ENCODE measurements at regions not wholly inside any gene's neighbourhood (a gene's known extent, or its start where the extent isn't known, plus 50 kb on each side); places are given as distances from the start of the nearest gene placed in this dataset.

DNA sequence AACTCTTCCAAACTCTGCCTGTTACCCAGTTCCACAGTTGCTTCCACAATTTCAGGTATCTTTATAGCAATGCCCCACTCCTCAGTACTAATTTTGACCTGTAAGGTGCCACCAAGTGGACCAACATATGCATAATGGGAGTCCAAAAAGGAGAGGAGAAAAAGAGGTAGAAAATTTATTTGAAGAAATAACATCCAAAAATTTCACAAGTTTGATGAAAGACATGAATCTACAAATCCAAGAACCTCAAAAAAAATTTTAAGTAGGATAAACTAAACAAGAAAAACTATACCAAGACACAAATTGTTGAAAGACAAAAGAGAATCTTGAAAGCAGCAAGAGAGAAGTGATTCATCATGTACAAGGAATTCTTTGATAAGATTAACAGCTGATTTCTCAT, 79.8 kb downstream of the BARX1 start:
- H3K4me1 ChIP-seq (ENCODE audit: control insufficient read depth in 1 of 2, low read depth in 2 of 2): no peaks in the 10 kb centered on the region
- H3K36me3 ChIP-seq: no peaks in the 10 kb centered on the region
- H3K27ac ChIP-seq: no peak overlapping the region
- H3K27me3 ChIP-seq (replicated peaks; ENCODE audit: insufficient read depth): no peaks in the 10 kb centered on the region
- no peak for TF ChIP-seq CTCF (IDR thresholded peaks at IDR 0.05)
- H3K9me3 ChIP-seq: peaks cover 20% of the 10 kb centered on the region
- ATAC-seq (ENCODE audit: insufficient number of reproducible peaks, low FRiP score, low read depth): no peak
- H3K4me3 ChIP-seq: no peak overlapping the region
- DNase-seq (ENCODE audit: low spot score): no peak

DNA sequence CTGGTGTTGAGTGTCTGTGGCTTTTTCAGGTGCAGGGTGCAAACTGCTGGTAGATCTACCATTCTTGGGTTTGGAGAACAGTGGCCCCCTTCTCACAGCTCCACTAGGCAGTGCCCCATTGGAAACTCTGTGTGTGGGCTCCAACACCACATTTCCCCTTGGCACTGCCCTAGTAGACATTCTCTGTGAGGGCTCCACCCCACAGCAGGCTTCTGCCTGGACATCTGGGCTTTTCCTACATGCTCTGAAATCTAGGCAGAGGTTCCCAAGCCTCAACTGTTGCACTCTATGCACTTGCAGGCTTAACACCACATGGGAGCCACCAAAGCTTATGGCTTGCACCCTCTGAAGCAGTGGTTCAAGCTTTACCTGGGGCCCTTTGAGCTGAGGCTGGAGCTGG, 80.9 kb downstream of the BARX1 start:
- DNase-seq (ENCODE audit: low spot score) (no peak), ATAC-seq (ENCODE audit: insufficient number of reproducible peaks, low FRiP score, low read depth) (no peak)
- no peaks in the 10 kb centered on the region for H3K4me1 ChIP-seq (ENCODE audit: control insufficient read depth in 1 of 2, low read depth in 2 of 2)
- H3K27me3 ChIP-seq (replicated peaks; ENCODE audit: insufficient read depth): no peaks in the 10 kb centered on the region
- H3K9me3 ChIP-seq: peaks cover 20% of the 10 kb centered on the region
- no peak overlapping the region for H3K4me3 ChIP-seq
- TF ChIP-seq CTCF (IDR thresholded peaks at IDR 0.05): no peak
- H3K36me3 ChIP-seq: no peaks in the 10 kb centered on the region
- no peak overlapping the region for H3K27ac ChIP-seq

DNA sequence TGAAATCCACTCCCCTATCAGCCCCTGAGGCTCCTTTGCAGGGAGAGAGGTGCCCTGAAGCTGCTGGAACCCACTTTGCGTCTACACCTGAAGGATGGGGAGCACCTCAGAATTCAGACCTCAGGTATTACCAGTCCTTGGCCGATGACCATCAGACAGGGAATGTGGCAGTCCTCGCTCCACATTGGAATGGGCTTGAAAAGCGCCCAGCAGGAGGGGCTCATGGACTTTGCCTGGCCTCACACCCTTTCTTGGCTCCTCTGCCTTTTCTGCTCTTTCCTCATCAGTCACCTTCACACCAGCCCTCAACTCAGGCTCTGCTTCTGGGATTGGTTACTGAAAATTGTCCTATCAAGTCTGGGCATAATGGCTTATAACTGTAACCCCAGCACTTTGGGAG, 83.9 kb downstream of the BARX1 start:
- ATAC-seq (ENCODE audit: insufficient number of reproducible peaks, low FRiP score, low read depth): no peak
- no peak for DNase-seq (ENCODE audit: low spot score)
- H3K9me3 ChIP-seq: peaks cover 20% of the 10 kb centered on the region

GRCh38 chr9:93869863-93870262, 85.3 kb downstream of the BARX1 start:
- ATAC-seq (ENCODE audit: insufficient number of reproducible peaks, low FRiP score, low read depth): no peak
- DNase-seq (ENCODE audit: low spot score): no peak

More for the DNA sequence above, 83.9 kb downstream of the BARX1 start:
- Histone ChIP-seq H3K4me1 (ENCODE audit: control insufficient read depth in 1 of 2, low read depth in 2 of 2) (no peaks in the 10 kb centered on the region), H3K36me3 (no peaks in the 10 kb centered on the region), H3K27ac (no peak overlapping the region), H3K27me3 (replicated peaks; ENCODE audit: insufficient read depth) (no peaks in the 10 kb centered on the region), H3K4me3 (no peak overlapping the region)
- TF ChIP-seq CTCF (IDR thresholded peaks at IDR 0.05): no peak

GRCh38 chr9:93869088-93869487, 86.1 kb downstream of the BARX1 start:
- Histone ChIP-seq H3K9me3 (peaks cover 3% of the 10 kb centered on the region), H3K27ac (no peak overlapping the region), H3K4me1 (ENCODE audit: control insufficient read depth in 1 of 2, low read depth in 2 of 2) (no peaks in the 10 kb centered on the region), H3K36me3 (no peaks in the 10 kb centered on the region), H3K27me3 (replicated peaks; ENCODE audit: insufficient read depth) (no peaks in the 10 kb centered on the region), H3K4me3 (no peak overlapping the region)
- ATAC-seq (ENCODE audit: insufficient number of reproducible peaks, low FRiP score, low read depth): no peak
- no peak for DNase-seq (ENCODE audit: low spot score)
- no peak for TF ChIP-seq CTCF (IDR thresholded peaks at IDR 0.05)

More at GRCh38 chr9:93869863-93870262, 85.3 kb downstream of the BARX1 start:
- peaks cover 11% of the 10 kb centered on the region for H3K9me3 ChIP-seq
- H3K4me1 ChIP-seq (ENCODE audit: control insufficient read depth in 1 of 2, low read depth in 2 of 2): no peaks in the 10 kb centered on the region
- no peak overlapping the region for H3K27ac ChIP-seq
- no peak overlapping the region for H3K4me3 ChIP-seq
- H3K36me3 ChIP-seq: no peaks in the 10 kb centered on the region
- TF ChIP-seq CTCF (IDR thresholded peaks at IDR 0.05): no peak
- H3K27me3 ChIP-seq (replicated peaks; ENCODE audit: insufficient read depth): no peaks in the 10 kb centered on the region
